GM21576 (cell line): ENCODE measurements at regions not wholly inside any gene's neighbourhood (a gene's known extent, or its start where the extent isn't known, plus 50 kb on each side); places are given as distances from the start of the nearest gene placed in this dataset.
"Not testable (repeated sequence)": the region's sequence is repeated elsewhere in the genome, so short reads cannot be mapped to it uniquely, and the experiment has no call there.

Experiments
- ATAC-seq: cut with Tn5 transposase; IDR thresholded peaks from one replicate; pipeline ENCODE4 v1.9.1; 2021; ENCODE audit warnings: mild to moderate bottlenecking, moderate library complexity; ENCODE audit not compliant: unreplicated experiment

GRCh38 chr12:43255522-43256111, 296.4 kb downstream of the ADAMTS20 start:
- ATAC-seq = no peak

DNA sequence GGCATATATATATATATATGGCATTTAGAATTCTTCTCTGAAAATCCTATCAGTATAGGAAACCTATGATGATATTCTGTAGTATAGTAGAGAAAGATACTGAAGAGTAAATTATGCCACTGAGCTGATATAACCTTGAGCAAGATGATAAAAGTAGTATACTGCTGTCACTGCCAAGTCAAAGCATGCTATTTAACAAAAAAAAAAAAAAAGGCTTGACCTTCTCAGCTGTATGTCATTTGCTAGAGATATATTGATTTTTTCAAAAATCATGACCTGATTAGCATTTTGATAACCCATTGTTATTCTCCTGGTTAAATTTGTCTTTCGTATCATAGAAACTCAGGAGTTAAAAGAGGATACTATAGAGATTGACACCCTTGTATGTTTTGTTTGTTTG, 299.4 kb downstream of the ADAMTS20 start:
- ATAC-seq = no peak

- ATAC-seq = no peak
These were observed 306.1 kb downstream of the ADAMTS20 start for GRCh38 chr12:43245947-43246346.

DNA sequence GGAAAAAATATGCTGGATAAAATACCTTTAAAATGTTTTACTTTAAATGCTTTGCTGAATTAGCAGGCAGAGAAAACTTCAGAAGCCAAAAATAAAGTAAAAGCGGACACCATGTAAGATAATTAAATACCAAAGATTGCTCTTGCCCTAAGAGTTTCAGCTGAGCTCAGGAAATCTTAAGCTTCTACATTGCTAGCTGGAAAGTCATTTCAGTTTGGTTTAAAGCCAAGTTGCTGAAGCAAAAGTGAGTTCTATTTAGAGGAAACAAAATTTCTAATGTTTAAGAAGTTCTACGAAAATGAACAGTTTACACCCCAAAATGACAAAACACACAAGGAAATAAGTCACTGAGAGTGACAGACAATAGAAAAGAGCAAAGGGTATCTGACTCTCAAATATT, 310.0 kb downstream of the ADAMTS20 start:
- ATAC-seq = no peak

DNA sequence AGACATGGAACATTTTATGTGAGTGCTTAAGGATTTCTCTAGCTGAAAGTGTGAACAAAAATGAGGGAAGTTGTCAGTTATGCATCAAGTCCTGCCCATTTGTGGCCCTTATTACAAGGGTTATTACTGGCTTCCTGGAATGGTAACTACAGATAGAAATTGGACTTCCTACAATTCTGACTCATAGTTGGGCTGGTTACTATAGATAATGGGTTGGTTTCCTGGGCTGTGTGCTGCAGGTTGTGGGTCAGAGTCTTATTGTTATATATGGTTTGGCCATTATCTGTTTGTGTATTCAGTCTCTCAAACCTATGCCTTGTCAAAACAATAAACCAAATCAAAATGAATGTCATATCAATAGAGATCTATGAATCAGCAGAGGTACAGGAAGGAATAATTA, 313.7 kb downstream of the ADAMTS20 start:
- ATAC-seq = no peak

DNA sequence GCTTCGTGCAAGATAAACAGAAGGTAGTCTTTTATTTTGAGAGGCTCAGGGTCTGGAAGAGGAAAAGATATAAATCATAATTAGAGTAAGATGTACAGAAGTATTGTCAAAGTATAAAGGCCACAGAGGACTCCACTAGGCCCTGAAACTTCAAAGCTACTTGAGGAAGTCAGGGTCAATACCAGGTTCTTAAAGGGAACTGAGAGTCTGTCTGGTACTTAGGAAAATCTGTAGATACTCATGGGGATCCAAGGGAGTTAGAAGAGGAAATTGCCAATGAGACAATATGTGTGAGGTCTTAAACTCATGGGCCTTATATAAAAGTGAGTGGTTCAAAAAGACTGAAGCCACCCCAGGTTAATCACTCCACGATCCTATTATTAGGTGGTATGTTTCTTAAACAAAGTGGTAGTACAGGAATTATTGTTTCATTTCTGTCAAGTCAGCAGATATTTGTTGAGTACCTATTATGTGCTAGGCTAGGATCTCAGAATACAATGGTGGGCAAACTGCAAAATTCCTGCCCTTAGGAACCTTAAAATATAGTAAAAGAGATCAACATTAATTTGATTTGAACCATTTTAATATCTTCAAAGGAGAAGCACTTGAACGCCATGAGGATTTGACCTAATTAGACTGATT, 314.6 kb downstream of the ADAMTS20 start:
- no peak for ATAC-seq

- no peak for ATAC-seq
These were observed 316.3 kb downstream of the ADAMTS20 start for GRCh38 chr12:43235721-43236120.

- no peak for ATAC-seq
These were observed 318.1 kb downstream of the ADAMTS20 start for GRCh38 chr12:43233861-43234260.

- ATAC-seq = no peak
These were observed 325.9 kb downstream of the ADAMTS20 start for GRCh38 chr12:43226151-43226550.

GRCh38 chr12:43224190-43224805, 327.7 kb downstream of the ADAMTS20 start:
- not testable (repeated sequence) for ATAC-seq

GRCh38 chr12:43222796-43223195, 329.2 kb downstream of the ADAMTS20 start:
- ATAC-seq = no peak

- no peak for ATAC-seq
These were observed 330.8 kb downstream of the ADAMTS20 start for GRCh38 chr12:43221216-43221615.

- no peak for ATAC-seq
These were observed 335.5 kb downstream of the ADAMTS20 start for GRCh38 chr12:43216490-43216889.

GRCh38 chr12:43214166-43214565, 337.8 kb downstream of the ADAMTS20 start:
- no peak for ATAC-seq

GRCh38 chr12:43213608-43214007, 338.4 kb downstream of the ADAMTS20 start:
- ATAC-seq = no peak

- ATAC-seq = peak; percentile 98
These were observed 341.4 kb downstream of the ADAMTS20 start for GRCh38 chr12:43210485-43211192.

GRCh38 chr12:43208627-43209026, 343.4 kb downstream of the ADAMTS20 start:
- ATAC-seq = no peak

- no peak for ATAC-seq
These were observed 343.8 kb downstream of the ADAMTS20 start for GRCh38 chr12:43208221-43208620.

DNA sequence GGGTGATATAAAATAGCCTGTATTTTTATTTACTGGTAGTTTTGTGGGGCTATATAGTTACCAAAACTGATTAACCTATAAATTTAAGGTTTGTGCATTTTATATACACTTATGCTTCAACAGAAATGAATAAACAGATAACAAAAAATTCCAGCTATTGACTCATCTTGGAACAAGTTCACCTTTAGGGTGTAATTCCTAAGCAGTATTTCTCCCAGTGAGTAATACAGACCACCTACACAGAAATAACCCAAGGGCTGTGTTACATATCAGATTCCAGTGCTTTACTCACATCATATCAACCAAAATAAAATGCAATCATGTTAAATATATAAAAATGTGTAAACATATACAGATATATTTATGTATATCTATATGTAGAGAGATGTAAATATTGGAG, 345.6 kb downstream of the ADAMTS20 start:
- ATAC-seq = no peak

DNA sequence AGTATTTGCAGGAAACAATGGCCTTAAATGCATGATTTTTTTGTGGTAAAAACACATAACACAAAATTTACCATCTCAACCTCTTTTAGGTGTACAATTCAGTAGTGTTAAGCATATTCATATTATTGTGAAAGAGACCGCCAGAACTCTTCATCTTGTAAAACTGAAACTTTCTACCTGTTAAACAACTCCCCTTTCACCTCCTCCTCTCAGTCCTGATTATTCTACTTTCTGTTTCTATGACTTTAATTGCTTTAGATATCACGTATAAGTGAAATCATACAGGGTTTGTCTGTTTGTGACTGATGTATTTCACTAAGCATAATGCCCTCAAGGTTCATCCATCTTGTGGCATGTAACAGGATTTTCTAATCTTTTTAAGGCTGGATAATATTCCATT, 353.4 kb downstream of the ADAMTS20 start:
- ATAC-seq = no peak

DNA sequence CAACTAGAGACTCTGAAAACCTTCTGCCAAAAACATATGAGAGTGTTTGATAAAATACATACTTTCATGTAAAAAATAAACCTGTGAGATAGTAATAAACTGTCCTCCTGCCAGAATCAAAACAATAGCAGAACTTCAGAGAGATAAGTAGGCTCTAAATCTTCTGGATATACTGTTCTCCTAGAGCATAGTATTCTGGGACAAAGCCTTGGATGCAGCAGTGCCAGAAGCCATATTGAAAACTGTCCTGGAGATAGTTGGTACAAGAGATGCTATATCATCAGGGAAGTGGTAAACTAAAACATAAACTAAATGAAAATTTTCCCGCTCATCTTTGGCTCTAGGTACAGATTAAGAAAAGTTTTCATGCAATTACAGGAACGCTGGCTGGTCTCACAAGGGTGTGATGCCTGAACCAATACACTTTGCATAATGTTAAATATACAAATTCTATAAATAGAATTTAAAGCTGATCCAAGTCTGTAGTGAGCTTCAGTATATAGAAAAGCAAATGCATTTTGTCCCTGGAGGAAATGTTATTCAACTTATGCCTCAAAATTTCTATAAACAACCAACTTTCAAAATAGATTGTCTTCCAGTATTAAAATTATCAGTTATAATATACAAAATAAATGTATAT, 355.6 kb downstream of the ADAMTS20 start:
- no peak for ATAC-seq
